ENCODE measurements at regions not wholly inside any gene's neighbourhood (a gene's known extent, or its start where the extent isn't known, plus 50 kb on each side); places are given as distances from the start of the nearest gene placed in this dataset.
"Not testable (repeated sequence)": the region's sequence is repeated elsewhere in the genome, so short reads cannot be mapped to it uniquely, and the experiment has no call there.

DNA sequence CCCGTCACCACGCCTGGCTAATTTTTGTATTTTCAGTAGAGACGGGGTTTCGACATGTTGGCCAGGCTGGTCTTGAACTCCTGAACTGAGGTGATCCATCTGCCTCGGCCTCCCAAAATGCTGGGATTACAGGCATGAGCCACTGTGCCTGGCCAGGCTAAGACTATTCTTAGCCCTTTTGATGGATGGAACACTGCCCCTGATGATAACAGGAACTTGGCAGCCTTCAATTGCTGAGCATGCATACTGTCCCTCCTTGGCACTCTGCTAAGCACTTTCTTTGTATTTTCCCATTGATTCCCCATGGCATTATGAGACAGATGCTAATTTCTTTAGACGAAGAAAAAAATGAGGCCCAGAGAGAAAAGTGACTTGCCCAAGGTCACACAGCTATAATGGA lies 457.6 kb downstream of the GOLGA6L6 start:
- not testable (repeated sequence) for TF ChIP-seq CTCF (conservative IDR thresholded peaks at IDR 0.05; ENCODE audit: low read depth, low read length); EZH2phosphoT487 (IDR thresholded peaks at IDR 0.05; ENCODE audit: borderline replicate concordance, low read length)
